H1 (cell line): ENCODE measurements at regions not wholly inside any gene's neighbourhood (a gene's known extent, or its start where the extent isn't known, plus 50 kb on each side); places are given as distances from the start of the nearest gene placed in this dataset.

Experiments
- EZH2 ChIP-seq: fragments of 200-600 bp; sonication (generic); IDR thresholded peaks from 2 replicates; pipeline ENCODE4 v1.7.1; 2012; ENCODE audit warnings: low read depth, mild to moderate bottlenecking, moderate library complexity, low read length, inconsistent platforms; ENCODE audit not compliant: severe bottlenecking
- KDM5A ChIP-seq: fragments of 200-600 bp; IDR thresholded peaks from 2 replicates; pipeline ENCODE4 v1.7.1; 2012; ENCODE audit warnings: mild to moderate bottlenecking, low read length, inconsistent platforms, mixed read lengths
- POLR2A ChIP-seq, 2 experiments: IDR thresholded peaks; 1 replicate in 1 of 2; 2 replicates in 1 of 2; pipeline ENCODE4 v1.6.1; 2011; ENCODE audit warnings: low read depth in 2 of 2, low read length in 2 of 2, mild to moderate bottlenecking in 2 of 2; ENCODE audit errors: control extremely low read depth in 1 of 2
- RAD21 ChIP-seq, 2 experiments: IDR thresholded peaks in 1 of 2; conservative IDR thresholded peaks in 1 of 2; 2 replicates each; pipeline ENCODE4 v1.6.1; 2011; ENCODE audit warnings: low read depth in 2 of 2, low read length in 2 of 2, improper control_type of control experiment in 1 of 2, inconsistent platforms in 1 of 2, mild to moderate bottlenecking in 1 of 2, moderate library complexity in 1 of 2
- RBBP5 ChIP-seq: IDR thresholded peaks from 2 replicates; pipeline ENCODE4 v1.7.1; 2012; ENCODE audit warnings: low read depth, mild to moderate bottlenecking, inconsistent platforms, low read length, moderate library complexity, borderline replicate concordance
- RFX5 ChIP-seq: IDR thresholded peaks from 2 replicates; pipeline ENCODE4 v1.6.1; 2011; ENCODE audit warnings: low read depth, low read length, improper control_type of control experiment, borderline replicate concordance
- USF2 ChIP-seq: IDR thresholded peaks from 2 replicates; pipeline ENCODE4 v1.6.1; 2011; ENCODE audit warnings: low read length, improper control_type of control experiment
- TF ChIP-seq, protein P1 (sequence below), 3 experiments: IDR thresholded peaks; 1 replicate in 2 of 3; 2 replicates in 1 of 3; pipeline versions ENCODE4 v1.5.1 to v1.6.1; 2011; ENCODE audit warnings: low read length in 3 of 3, mild to moderate bottlenecking in 3 of 3, inconsistent platforms in 2 of 3, low read depth in 1 of 3, moderate library complexity in 1 of 3; ENCODE audit not compliant: insufficient read depth in 1 of 3; ENCODE audit errors: control extremely low read depth in 1 of 3

GRCh38 chrX:115939070-115939469, 231.5 kb upstream of the AGTR2 start:
- no peak for TF ChIP-seq RAD21 (IDR thresholded peaks at IDR 0.05 in 1 of 2, conservative IDR thresholded peaks at IDR 0.05 in 1 of 2; ENCODE audit: low read depth in 2 of 2, low read length in 2 of 2)
- no peak for TF ChIP-seq EZH2
- TF ChIP-seq, protein P1, sequence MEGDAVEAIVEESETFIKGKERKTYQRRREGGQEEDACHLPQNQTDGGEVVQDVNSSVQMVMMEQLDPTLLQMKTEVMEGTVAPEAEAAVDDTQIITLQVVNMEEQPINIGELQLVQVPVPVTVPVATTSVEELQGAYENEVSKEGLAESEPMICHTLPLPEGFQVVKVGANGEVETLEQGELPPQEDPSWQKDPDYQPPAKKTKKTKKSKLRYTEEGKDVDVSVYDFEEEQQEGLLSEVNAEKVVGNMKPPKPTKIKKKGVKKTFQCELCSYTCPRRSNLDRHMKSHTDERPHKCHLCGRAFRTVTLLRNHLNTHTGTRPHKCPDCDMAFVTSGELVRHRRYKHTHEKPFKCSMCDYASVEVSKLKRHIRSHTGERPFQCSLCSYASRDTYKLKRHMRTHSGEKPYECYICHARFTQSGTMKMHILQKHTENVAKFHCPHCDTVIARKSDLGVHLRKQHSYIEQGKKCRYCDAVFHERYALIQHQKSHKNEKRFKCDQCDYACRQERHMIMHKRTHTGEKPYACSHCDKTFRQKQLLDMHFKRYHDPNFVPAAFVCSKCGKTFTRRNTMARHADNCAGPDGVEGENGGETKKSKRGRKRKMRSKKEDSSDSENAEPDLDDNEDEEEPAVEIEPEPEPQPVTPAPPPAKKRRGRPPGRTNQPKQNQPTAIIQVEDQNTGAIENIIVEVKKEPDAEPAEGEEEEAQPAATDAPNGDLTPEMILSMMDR (IDR thresholded peaks at IDR 0.05; ENCODE audit: control extremely low read depth in 1 of 3, insufficient read depth in 1 of 3, low read depth in 1 of 3, low read length in 3 of 3) = no peak
- TF ChIP-seq KDM5A = no peak
- TF ChIP-seq POLR2A (IDR thresholded peaks at IDR 0.05; ENCODE audit: control extremely low read depth in 1 of 2, low read depth in 2 of 2, low read length in 2 of 2) = no peak
- no peak for TF ChIP-seq RBBP5
- no peak for TF ChIP-seq RFX5
- no peak for TF ChIP-seq USF2
